ENCODE measurements at regions not wholly inside any gene's neighbourhood (a gene's known extent, or its start where the extent isn't known, plus 50 kb on each side); places are given as distances from the start of the nearest gene placed in this dataset.

GRCh38 chr9:100869326-100869725, 159.2 kb upstream of the PLPPR1 start:
- Histone ChIP-seq H3K36me3 (ENCODE audit: control insufficient read depth in 2 of 3, insufficient read depth in 3 of 3, low read length in 3 of 3) (no peaks in the 10 kb centered on the region), H3K9me3 (ENCODE audit: control insufficient read depth in 2 of 3, low read length in 3 of 3) (no peaks in the 10 kb centered on the region), H3K27me3 (ENCODE audit: control insufficient read depth in 2 of 2, insufficient read depth in 2 of 2, low read length in 2 of 2) (no peaks in the 10 kb centered on the region), H3K27ac (ENCODE audit: low read depth, low read length) (no peak overlapping the region), H3K4me1 (ENCODE audit: control insufficient read depth in 2 of 2, insufficient read depth in 2 of 2, low read length in 2 of 2) (no peaks in the 10 kb centered on the region), H3K4me3 (ENCODE audit: low read length) (no peak overlapping the region)
- H3K27me3 Mint-ChIP-seq: peaks cover 0 to 20% (median 0%) of the 10 kb centered on the region in 5 donors
- intact Hi-C loops (cut with micrococcal nuclease): no loop called here
- H3K27ac Mint-ChIP-seq: no peak overlapping the region
- CTCF ChIA-PET: no interaction called here
- no peak for DNase-seq
- no peak for ATAC-seq
- H3K4me3 Mint-ChIP-seq: no peak overlapping the region
- H3K4me1 Mint-ChIP-seq: no peaks in the 10 kb centered on the region
- POLR2A ChIA-PET: no interaction called here
- no peaks in the 10 kb centered on the region for H3K36me3 Mint-ChIP-seq
- peaks cover 0 to 19% (median 6%) of the 10 kb centered on the region in 11 donors for H3K9me3 Mint-ChIP-seq

GRCh38 chr9:100879884-100880283, 148.6 kb upstream of the PLPPR1 start:
- ATAC-seq: no peak
- Histone ChIP-seq H3K9me3 (ENCODE audit: control insufficient read depth in 2 of 3, low read length in 3 of 3) (no peaks in the 10 kb centered on the region), H3K36me3 (ENCODE audit: control insufficient read depth in 2 of 3, insufficient read depth in 3 of 3, low read length in 3 of 3) (no peaks in the 10 kb centered on the region), H3K4me3 (ENCODE audit: low read length) (no peak overlapping the region), H3K27ac (ENCODE audit: low read depth, low read length) (no peak overlapping the region), H3K4me1 (ENCODE audit: control insufficient read depth in 2 of 2, insufficient read depth in 2 of 2, low read length in 2 of 2) (no peaks in the 10 kb centered on the region), H3K27me3 (ENCODE audit: control insufficient read depth in 2 of 2, insufficient read depth in 2 of 2, low read length in 2 of 2) (no peaks in the 10 kb centered on the region)
- Mint-ChIP-seq H3K4me1 (no peaks in the 10 kb centered on the region), H3K4me3 (no peak overlapping the region), H3K36me3 (no peaks in the 10 kb centered on the region), H3K9me3 (no peaks in the 10 kb centered on the region), H3K27me3 (no peaks in the 10 kb centered on the region), H3K27ac (no peak overlapping the region)
- ChIA-PET POLR2A (no interaction called here), CTCF (no interaction called here)
- DNase-seq: no peak
- intact Hi-C loops (cut with micrococcal nuclease): no loop called here

DNA sequence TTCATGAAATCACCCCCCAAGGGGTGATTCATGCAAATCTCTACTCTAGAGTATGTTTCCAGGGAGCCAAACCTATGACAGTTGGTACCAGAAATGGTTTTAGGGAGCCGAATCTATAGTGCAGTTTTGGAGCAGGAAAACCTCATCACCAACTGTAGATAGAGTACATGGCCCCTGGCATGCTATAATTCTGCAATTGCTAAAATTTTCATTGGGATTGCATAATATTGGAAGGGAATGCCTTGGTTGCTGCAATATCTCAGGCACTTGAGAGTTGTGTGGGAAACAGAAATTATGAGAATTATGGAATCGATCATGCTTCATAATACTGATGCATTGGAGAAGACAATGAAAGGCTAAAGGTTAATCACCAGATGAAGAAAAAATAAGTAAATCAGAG, 148.2 kb upstream of the PLPPR1 start:
- peaks cover 0 to 4% (median 0%) of the 10 kb centered on the region in 11 donors for H3K9me3 Mint-ChIP-seq
- no peaks in the 10 kb centered on the region for H3K36me3 Mint-ChIP-seq
- CTCF ChIA-PET: no interaction called here
- H3K36me3 ChIP-seq (ENCODE audit: control insufficient read depth in 2 of 3, insufficient read depth in 3 of 3, low read length in 3 of 3): no peaks in the 10 kb centered on the region
- DNase-seq (no peak), ATAC-seq (no peak)
- no peaks in the 10 kb centered on the region for H3K4me1 ChIP-seq (ENCODE audit: control insufficient read depth in 2 of 2, insufficient read depth in 2 of 2, low read length in 2 of 2)
- no peaks in the 10 kb centered on the region for H3K4me1 Mint-ChIP-seq
- POLR2A ChIA-PET: no interaction called here
- H3K27me3 ChIP-seq (ENCODE audit: control insufficient read depth in 2 of 2, insufficient read depth in 2 of 2, low read length in 2 of 2): no peaks in the 10 kb centered on the region
- no peak overlapping the region for H3K27ac Mint-ChIP-seq
- no peak overlapping the region for H3K4me3 Mint-ChIP-seq
- H3K9me3 ChIP-seq (ENCODE audit: control insufficient read depth in 2 of 3, low read length in 3 of 3): no peaks in the 10 kb centered on the region
- no peaks in the 10 kb centered on the region for H3K27me3 Mint-ChIP-seq
- H3K27ac ChIP-seq (ENCODE audit: low read depth, low read length): no peak overlapping the region
- H3K4me3 ChIP-seq (ENCODE audit: low read length): no peak overlapping the region
- intact Hi-C loops (cut with micrococcal nuclease): no loop called here

DNA sequence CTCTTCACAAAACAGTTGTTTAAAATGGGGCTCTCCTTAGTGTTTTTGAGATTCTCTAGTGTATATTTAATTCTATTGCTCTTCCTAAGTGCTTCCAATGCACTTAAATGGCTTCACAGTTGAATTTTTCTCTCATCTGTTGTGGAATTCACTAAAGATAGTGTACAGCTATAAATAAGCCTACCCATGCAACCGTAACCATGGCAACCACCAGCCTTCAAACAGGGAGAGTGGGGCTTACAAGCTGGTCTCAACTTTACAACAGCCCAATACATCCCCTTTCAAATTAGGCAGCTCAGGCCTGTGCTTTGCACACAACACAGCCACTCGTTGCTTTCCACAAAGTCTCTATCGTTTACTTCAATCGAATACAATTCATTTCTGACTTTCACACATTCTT, 144.0 kb upstream of the PLPPR1 start:
- H3K4me3 Mint-ChIP-seq: no peak overlapping the region
- Histone ChIP-seq H3K4me3 (ENCODE audit: low read length) (no peak overlapping the region), H3K9me3 (ENCODE audit: control insufficient read depth in 2 of 3, low read length in 3 of 3) (no peaks in the 10 kb centered on the region), H3K4me1 (ENCODE audit: control insufficient read depth in 2 of 2, insufficient read depth in 2 of 2, low read length in 2 of 2) (no peaks in the 10 kb centered on the region), H3K36me3 (ENCODE audit: control insufficient read depth in 2 of 3, insufficient read depth in 3 of 3, low read length in 3 of 3) (no peaks in the 10 kb centered on the region), H3K27ac (ENCODE audit: low read depth, low read length) (no peak overlapping the region), H3K27me3 (ENCODE audit: control insufficient read depth in 2 of 2, insufficient read depth in 2 of 2, low read length in 2 of 2) (no peaks in the 10 kb centered on the region)
- CTCF ChIA-PET: no interaction called here
- H3K36me3 Mint-ChIP-seq: no peaks in the 10 kb centered on the region
- H3K27me3 Mint-ChIP-seq: no peaks in the 10 kb centered on the region
- peaks cover 0 to 7% (median 0%) of the 10 kb centered on the region in 11 donors for H3K9me3 Mint-ChIP-seq
- H3K27ac Mint-ChIP-seq: no peak overlapping the region
- intact Hi-C loops (cut with micrococcal nuclease): no loop called here
- DNase-seq (no peak), ATAC-seq (no peak)
- POLR2A ChIA-PET: no interaction called here
- no peaks in the 10 kb centered on the region for H3K4me1 Mint-ChIP-seq

DNA sequence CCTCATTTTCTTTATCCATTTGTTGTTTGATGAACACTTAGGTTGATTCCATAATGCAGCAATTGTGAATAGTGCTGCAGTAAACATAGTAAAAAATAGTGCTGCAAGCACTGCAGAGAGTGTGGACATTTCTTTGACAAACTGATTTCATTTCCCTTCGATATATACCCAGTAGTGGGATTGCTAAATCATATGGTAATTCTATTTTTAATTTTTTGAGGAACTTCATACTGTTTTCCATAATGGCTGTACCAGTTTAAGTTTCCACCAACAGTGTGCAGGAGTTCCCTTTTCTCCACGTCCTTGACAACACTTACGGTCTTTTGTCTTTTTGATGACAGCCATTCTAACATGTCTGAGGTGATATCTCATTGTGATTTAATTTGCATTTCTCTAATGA, 138.2 kb upstream of the PLPPR1 start:
- no peaks in the 10 kb centered on the region for H3K36me3 Mint-ChIP-seq
- ATAC-seq: peak; percentile 27
- no peak overlapping the region for H3K27ac Mint-ChIP-seq
- intact Hi-C loops (cut with micrococcal nuclease): no loop called here
- no peak for DNase-seq
- ChIA-PET CTCF (no interaction called here), POLR2A (no interaction called here)
- H3K4me1 ChIP-seq (ENCODE audit: control insufficient read depth in 2 of 2, insufficient read depth in 2 of 2, low read length in 2 of 2): no peaks in the 10 kb centered on the region
- H3K27me3 Mint-ChIP-seq: peaks cover 0 to 9% (median 0%) of the 10 kb centered on the region in 5 donors
- H3K4me3 Mint-ChIP-seq: no peak overlapping the region
- no peaks in the 10 kb centered on the region for H3K9me3 ChIP-seq (ENCODE audit: control insufficient read depth in 2 of 3, low read length in 3 of 3)
- H3K4me3 ChIP-seq (ENCODE audit: low read length): no peak overlapping the region
- H3K9me3 Mint-ChIP-seq: peaks cover 0 to 5% (median 0%) of the 10 kb centered on the region in 11 donors
- H3K27me3 ChIP-seq (ENCODE audit: control insufficient read depth in 2 of 2, insufficient read depth in 2 of 2, low read length in 2 of 2): no peaks in the 10 kb centered on the region
- H3K4me1 Mint-ChIP-seq: no peaks in the 10 kb centered on the region
- H3K27ac ChIP-seq (ENCODE audit: low read depth, low read length): no peak overlapping the region
- H3K36me3 ChIP-seq (ENCODE audit: control insufficient read depth in 2 of 3, insufficient read depth in 3 of 3, low read length in 3 of 3): no peaks in the 10 kb centered on the region

- intact Hi-C loops (cut with micrococcal nuclease): no loop called here
- H3K4me3 Mint-ChIP-seq: no peak overlapping the region
- no peaks in the 10 kb centered on the region for H3K36me3 Mint-ChIP-seq
- H3K27ac Mint-ChIP-seq: no peak overlapping the region
- DNase-seq (no peak), ATAC-seq (no peak)
- no peaks in the 10 kb centered on the region for H3K4me1 Mint-ChIP-seq
- peaks cover 0 to 5% (median 0%) of the 10 kb centered on the region in 5 donors for H3K27me3 Mint-ChIP-seq
- ChIA-PET POLR2A (no interaction called here), CTCF (no interaction called here)
- no peak overlapping the region for H3K4me3 ChIP-seq (ENCODE audit: low read length)
- H3K9me3 Mint-ChIP-seq: peaks cover 0 to 7% (median 0%) of the 10 kb centered on the region in 11 donors
- no peaks in the 10 kb centered on the region for H3K27me3 ChIP-seq (ENCODE audit: control insufficient read depth in 2 of 2, insufficient read depth in 2 of 2, low read length in 2 of 2)
- no peaks in the 10 kb centered on the region for H3K36me3 ChIP-seq (ENCODE audit: control insufficient read depth in 2 of 3, insufficient read depth in 3 of 3, low read length in 3 of 3)
- H3K27ac ChIP-seq (ENCODE audit: low read depth, low read length): no peak overlapping the region
- H3K4me1 ChIP-seq (ENCODE audit: control insufficient read depth in 2 of 2, insufficient read depth in 2 of 2, low read length in 2 of 2): no peaks in the 10 kb centered on the region
- no peaks in the 10 kb centered on the region for H3K9me3 ChIP-seq (ENCODE audit: control insufficient read depth in 2 of 3, low read length in 3 of 3)
These were observed 117.3 kb upstream of the PLPPR1 start for GRCh38 chr9:100911273-100911672.

GRCh38 chr9:100913257-100913656, 115.3 kb upstream of the PLPPR1 start:
- Mint-ChIP-seq H3K27ac (no peak overlapping the region), H3K27me3 (peaks cover 0 to 5% (median 0%) of the 10 kb centered on the region in 5 donors), H3K4me1 (no peaks in the 10 kb centered on the region), H3K36me3 (no peaks in the 10 kb centered on the region), H3K9me3 (peaks cover 0 to 7% (median 0%) of the 10 kb centered on the region in 11 donors), H3K4me3 (no peak overlapping the region)
- Histone ChIP-seq H3K4me1 (ENCODE audit: control insufficient read depth in 2 of 2, insufficient read depth in 2 of 2, low read length in 2 of 2) (no peaks in the 10 kb centered on the region), H3K9me3 (ENCODE audit: control insufficient read depth in 2 of 3, low read length in 3 of 3) (no peaks in the 10 kb centered on the region), H3K27me3 (ENCODE audit: control insufficient read depth in 2 of 2, insufficient read depth in 2 of 2, low read length in 2 of 2) (no peaks in the 10 kb centered on the region), H3K27ac (ENCODE audit: low read depth, low read length) (no peak overlapping the region), H3K4me3 (ENCODE audit: low read length) (no peak overlapping the region), H3K36me3 (ENCODE audit: control insufficient read depth in 2 of 3, insufficient read depth in 3 of 3, low read length in 3 of 3) (no peaks in the 10 kb centered on the region)
- ATAC-seq: no peak
- no peak for DNase-seq
- POLR2A ChIA-PET: no interaction called here
- intact Hi-C loops (cut with micrococcal nuclease): no loop called here
- CTCF ChIA-PET: no interaction called here

Data from naive thymus-derived CD4-positive, alpha-beta T cell (primary cell).